Right cardiac atrium (tissue), 5 donors: ENCODE measurements at regions not wholly inside any gene's neighbourhood (a gene's known extent, or its start where the extent isn't known, plus 50 kb on each side); places are given as distances from the start of the nearest gene placed in this dataset.

ENCODE experiments used
- ATAC-seq, 2 donors: fragments of 200-7000 bp; cut with Tn5 transposase; one replicate each; pipeline versions ENCODE4 v1.8.0 to v1.9.1; 2020; ENCODE audit warnings: moderate library complexity in 2 of 2, mild to moderate bottlenecking in 1 of 2
- DNase-seq, 3 donors: peaks; one replicate each; pipeline ENCODE4 v3.0.0-alpha.2; 2020
- H3K27ac ChIP-seq: one replicate; pipeline ENCODE4 v1.5.1; 2013; ENCODE audit warnings: mild to moderate bottlenecking, low read length, control low read depth, moderate library complexity
- H3K27me3 ChIP-seq: one replicate; pipeline ENCODE4 v1.6.1; 2013; ENCODE audit not compliant: control insufficient read depth, insufficient read depth
- H3K4me1 ChIP-seq: one replicate; pipeline ENCODE4 v1.6.1; 2013; ENCODE audit warnings: low read length; ENCODE audit not compliant: control insufficient read depth, insufficient read depth
- H3K4me3 ChIP-seq: one replicate; pipeline ENCODE4 v1.5.1; 2013; ENCODE audit warnings: low read length, control low read depth
- H3K9me3 ChIP-seq: one replicate; pipeline ENCODE4 v1.6.1; 2013; ENCODE audit warnings: low read length; ENCODE audit not compliant: control insufficient read depth
- WGBS: extraction: QIAGEN DNeasy Blood & Tissue Kit; methylation state at CpG from one replicate; pipeline ENCODE4 v1.1.7; 2013; 5-methylcytosine and 5-hydroxymethylcytosine counted together
- intact Hi-C, 4 donors: fragments of 100-400 bp; cut with DNase I; formaldehyde crosslinking; loops; one replicate each; pipeline versions ENCODE4 v1.11.0 to v1.14.0; 2022 to 2023
- donor health status: healthy with polysubstance abuse.
- donor health status: DM: no; HTN: yes; CAD: no.
- donor health status: DM: no; HTN: no; CAD: no.
- donor health status: DM: no; HTN: yes; CAD: no; lungs with severe emphysema.
- donor health status: DM: yes; HTN: yes; CAD: no.

GRCh38 chr7:67870396-67870795, 873.8 kb downstream of the TYW1 start:
- WGBS = 83% methylated on average over 2 of the region's 2 CpGs
- no peaks in the 10 kb centered on the region for H3K9me3 ChIP-seq
- H3K27ac ChIP-seq = no peak overlapping the region
- ATAC-seq (no peak), DNase-seq (no peak)
- H3K4me3 ChIP-seq = no peak overlapping the region
- intact Hi-C loops = no loop called here
- H3K27me3 ChIP-seq = no peaks in the 10 kb centered on the region
- no peaks in the 10 kb centered on the region for H3K4me1 ChIP-seq

- Histone ChIP-seq H3K27me3 (no peaks in the 10 kb centered on the region), H3K4me3 (no peak overlapping the region), H3K27ac (no peak overlapping the region), H3K9me3 (no peaks in the 10 kb centered on the region), H3K4me1 (no peaks in the 10 kb centered on the region)
- WGBS = 61% methylated on average over 4 of the region's 4 CpGs
- intact Hi-C loops = no loop called here
- DNase-seq (no peak), ATAC-seq (no peak)
Measured at GRCh38 chr7:67875558-67875957, 878.9 kb downstream of the TYW1 start.

- WGBS = 86% methylated on average over 8 of the region's 8 CpGs
- no peaks in the 10 kb centered on the region for H3K27me3 ChIP-seq
- H3K4me3 ChIP-seq = no peak overlapping the region
- H3K9me3 ChIP-seq = no peaks in the 10 kb centered on the region
- DNase-seq = no peak
- intact Hi-C loops = no loop called here
- H3K27ac ChIP-seq = no peak overlapping the region
- no peaks in the 10 kb centered on the region for H3K4me1 ChIP-seq
- ATAC-seq = no peak
Measured at GRCh38 chr7:67878808-67879207, 882.2 kb downstream of the TYW1 start.

- DNase-seq (no peak), ATAC-seq (no peak)
- Histone ChIP-seq H3K27me3 (no peaks in the 10 kb centered on the region), H3K27ac (no peak overlapping the region), H3K4me3 (no peak overlapping the region), H3K9me3 (no peaks in the 10 kb centered on the region), H3K4me1 (no peaks in the 10 kb centered on the region)
- intact Hi-C loops = no loop called here
- WGBS = 55% methylated on average over 1 of the region's 1 CpG
Measured at GRCh38 chr7:67882843-67883242, 886.2 kb downstream of the TYW1 start.

DNA sequence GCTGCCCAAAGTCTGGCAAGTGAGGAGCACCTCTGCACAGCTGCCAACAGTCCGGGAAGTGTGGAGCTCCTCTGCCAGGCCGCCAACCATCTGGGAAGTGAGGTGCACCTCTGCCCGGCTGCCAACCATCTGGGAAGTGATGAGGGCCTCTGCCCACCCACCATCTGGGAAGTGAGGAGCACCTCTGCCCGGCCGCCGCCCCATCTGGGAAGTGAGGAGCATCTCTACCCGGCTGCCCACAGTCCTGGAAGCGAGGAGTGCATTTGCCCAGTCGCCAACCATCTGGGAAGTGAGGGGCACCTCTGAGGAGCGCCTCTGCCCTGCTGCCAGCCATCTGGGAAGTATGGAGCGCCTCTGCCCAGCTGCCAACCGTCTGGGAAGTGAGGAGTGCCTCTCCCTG, 893.7 kb downstream of the TYW1 start:
- Histone ChIP-seq H3K4me1 (no peaks in the 10 kb centered on the region), H3K4me3 (no peak overlapping the region), H3K27me3 (no peaks in the 10 kb centered on the region), H3K9me3 (peaks cover 2% of the 10 kb centered on the region), H3K27ac (no peak overlapping the region)
- intact Hi-C loops = no loop called here
- DNase-seq = no peak
- 80% methylated on average over 12 of the region's 12 CpGs for WGBS
- no peak for ATAC-seq

DNA sequence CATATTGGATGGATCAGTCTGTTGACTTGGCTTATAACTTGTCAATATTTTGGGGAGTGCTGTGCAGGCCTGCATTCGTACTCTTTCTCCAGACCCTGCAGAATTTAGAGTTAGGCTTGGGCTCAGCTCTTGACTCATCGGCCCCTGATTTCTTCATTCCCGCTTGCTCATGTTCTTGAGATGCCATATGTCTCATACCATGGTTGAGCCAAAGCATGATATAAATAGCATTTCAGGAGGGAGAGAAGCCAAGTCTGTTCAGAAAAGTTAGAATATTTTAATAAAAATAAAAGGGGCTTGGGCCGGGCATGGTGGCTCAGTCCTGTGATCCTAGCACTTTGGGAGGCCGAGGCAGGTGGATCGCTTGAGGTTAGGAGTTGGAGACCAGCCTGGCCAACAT, 898.1 kb downstream of the TYW1 start:
- ATAC-seq (no peak), DNase-seq (no peak)
- no peaks in the 10 kb centered on the region for H3K9me3 ChIP-seq
- H3K4me3 ChIP-seq = no peak overlapping the region
- no peak overlapping the region for H3K27ac ChIP-seq
- no peaks in the 10 kb centered on the region for H3K27me3 ChIP-seq
- intact Hi-C loops = no loop called here
- H3K4me1 ChIP-seq = no peaks in the 10 kb centered on the region
- WGBS = 88% methylated on average over 6 of the region's 6 CpGs

GRCh38 chr7:67896721-67897120, 900.1 kb downstream of the TYW1 start:
- intact Hi-C loops = no loop called here
- no peak for DNase-seq
- H3K27me3 ChIP-seq = no peaks in the 10 kb centered on the region
- H3K27ac ChIP-seq = no peak overlapping the region
- H3K4me3 ChIP-seq = no peak overlapping the region
- no peak for ATAC-seq
- H3K4me1 ChIP-seq = no peaks in the 10 kb centered on the region
- H3K9me3 ChIP-seq = no peaks in the 10 kb centered on the region

DNA sequence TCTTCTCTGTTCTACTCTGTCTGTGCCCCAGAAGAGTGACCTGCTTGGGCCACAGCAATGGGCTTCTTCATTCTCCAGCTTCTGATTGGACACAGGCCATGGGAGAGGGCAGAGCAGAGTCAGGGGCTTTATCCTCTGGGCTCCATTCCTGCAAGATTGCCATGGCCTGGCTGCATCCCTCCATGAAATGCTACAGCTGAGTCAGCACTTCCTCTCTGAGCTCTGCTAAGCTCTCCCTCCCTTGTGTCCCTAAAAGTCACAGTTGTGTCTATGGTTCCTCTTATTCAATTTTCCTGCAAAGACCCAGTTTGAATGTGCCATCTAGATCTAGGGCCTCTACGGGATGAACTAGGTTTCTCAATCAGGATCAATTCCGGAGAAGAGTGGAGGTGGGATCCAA, 903.8 kb downstream of the TYW1 start:
- Histone ChIP-seq H3K27ac (no peak overlapping the region), H3K4me3 (no peak overlapping the region), H3K9me3 (no peaks in the 10 kb centered on the region), H3K27me3 (no peaks in the 10 kb centered on the region), H3K4me1 (no peaks in the 10 kb centered on the region)
- WGBS = 94% methylated on average over 2 of the region's 2 CpGs
- intact Hi-C loops = no loop called here
- no peak for ATAC-seq
- DNase-seq = no peak

DNA sequence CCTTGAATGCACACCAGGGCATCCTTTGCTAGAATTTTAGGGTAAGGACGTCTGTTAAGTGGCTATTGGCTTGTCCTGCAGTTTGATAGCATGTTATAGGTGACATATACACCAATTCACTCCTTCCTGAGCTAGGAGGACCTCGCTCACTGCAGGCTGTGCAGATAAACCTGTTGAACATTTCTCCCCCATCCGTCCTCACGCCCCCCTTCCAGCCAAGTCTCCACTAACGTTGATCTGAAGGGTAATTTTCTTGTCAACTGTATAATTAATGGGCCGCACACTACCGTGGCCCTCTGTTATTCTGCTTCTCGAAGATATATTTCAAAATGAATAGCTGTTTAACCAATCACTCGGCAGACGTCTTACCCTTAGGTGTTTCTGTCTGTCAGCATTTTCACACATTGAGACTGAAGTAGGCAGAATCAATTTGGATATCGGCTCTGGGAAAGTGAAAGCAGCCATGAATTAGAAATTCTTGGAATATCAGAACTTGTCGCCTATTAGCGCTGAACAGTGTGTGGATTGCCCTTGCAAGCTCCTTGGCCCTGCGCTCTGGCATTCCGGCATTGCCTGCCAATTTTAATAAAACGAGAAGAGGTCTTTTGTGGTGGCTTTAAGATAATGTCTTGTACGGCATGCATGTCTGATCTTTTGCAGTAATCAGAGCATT, 905.3 kb downstream of the TYW1 start:
- H3K9me3 ChIP-seq = no peaks in the 10 kb centered on the region
- no peak overlapping the region for H3K27ac ChIP-seq
- WGBS = 46% methylated on average over 17 of the region's 17 CpGs
- no peak for ATAC-seq
- H3K4me3 ChIP-seq = no peak overlapping the region
- no peaks in the 10 kb centered on the region for H3K4me1 ChIP-seq
- H3K27me3 ChIP-seq = no peaks in the 10 kb centered on the region
- DNase-seq = no peak
- intact Hi-C loops = no loop called here

DNA sequence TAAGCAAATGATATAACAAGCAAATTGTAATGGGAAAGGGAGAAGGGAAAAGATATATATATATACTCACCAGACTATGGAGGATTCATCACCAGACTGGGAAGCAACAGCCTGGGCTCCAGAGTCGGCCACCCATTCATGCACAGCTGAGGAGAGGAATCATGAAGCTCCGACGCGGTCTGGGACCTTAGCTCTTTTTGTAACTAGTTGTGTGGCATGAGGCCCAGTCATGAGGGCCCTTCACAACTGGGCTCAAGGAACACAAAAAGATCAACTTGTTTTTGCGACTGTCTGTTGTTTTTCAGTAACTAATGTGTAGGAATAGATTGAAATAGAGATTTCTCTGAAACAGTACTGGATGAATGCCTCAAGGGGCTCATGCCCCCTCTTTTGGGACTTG, 911.2 kb downstream of the TYW1 start:
- Histone ChIP-seq H3K9me3 (no peaks in the 10 kb centered on the region), H3K4me1 (no peaks in the 10 kb centered on the region), H3K27ac (no peak overlapping the region), H3K27me3 (no peaks in the 10 kb centered on the region), H3K4me3 (no peak overlapping the region)
- 83% methylated on average over 5 of the region's 5 CpGs for WGBS
- ATAC-seq = no peak
- intact Hi-C loops = no loop called here
- no peak for DNase-seq

DNA sequence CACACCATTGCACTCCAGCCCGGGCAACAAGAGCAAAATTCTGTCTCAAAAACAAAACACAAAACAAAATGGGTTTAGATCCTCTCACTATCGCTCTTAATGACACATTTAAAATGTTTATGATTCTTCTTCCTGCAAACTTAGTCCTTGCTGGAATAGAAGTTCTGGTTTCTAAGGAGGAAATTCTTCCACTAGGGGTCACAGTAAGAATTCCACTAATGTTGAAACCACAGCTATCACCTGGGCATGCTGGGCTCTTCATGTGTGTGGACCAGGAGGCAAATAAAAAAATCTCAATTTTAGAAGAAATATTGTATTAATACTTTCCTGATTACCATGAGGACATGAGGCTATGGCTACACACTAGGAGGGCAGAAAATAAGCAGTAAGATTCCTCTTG, 915.8 kb downstream of the TYW1 start:
- no peak overlapping the region for H3K4me3 ChIP-seq
- H3K9me3 ChIP-seq = no peaks in the 10 kb centered on the region
- H3K4me1 ChIP-seq = no peaks in the 10 kb centered on the region
- no peak for ATAC-seq
- WGBS = 80% methylated on average over 2 of the region's 2 CpGs
- no peak overlapping the region for H3K27ac ChIP-seq
- H3K27me3 ChIP-seq = no peaks in the 10 kb centered on the region
- intact Hi-C loops = no loop called here
- DNase-seq = no peak

DNA sequence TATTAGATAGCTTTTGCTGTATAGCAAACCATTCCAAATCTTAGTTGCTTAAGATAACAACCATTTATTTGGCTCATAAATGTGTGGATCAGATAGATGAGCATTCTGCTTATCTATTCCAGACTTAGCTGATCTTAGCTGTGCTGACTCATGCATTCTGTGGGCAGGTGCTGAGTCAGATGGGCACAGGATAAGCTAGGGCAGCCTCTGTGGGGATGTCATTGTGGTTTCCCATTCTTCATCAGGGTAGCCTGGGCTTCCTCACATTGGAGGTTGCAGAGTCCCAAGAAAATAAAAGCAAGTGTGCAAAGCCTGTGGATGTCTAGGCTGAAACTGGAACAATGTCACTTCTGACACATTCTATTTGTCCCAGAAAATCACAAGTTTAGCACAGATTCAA, 917.0 kb downstream of the TYW1 start:
- H3K9me3 ChIP-seq = no peaks in the 10 kb centered on the region
- intact Hi-C loops = no loop called here
- no peak overlapping the region for H3K4me3 ChIP-seq
- no peaks in the 10 kb centered on the region for H3K27me3 ChIP-seq
- DNase-seq = no peak
- H3K27ac ChIP-seq = no peak overlapping the region
- no peak for ATAC-seq
- no peaks in the 10 kb centered on the region for H3K4me1 ChIP-seq
